ENCODE measurements at regions not wholly inside any gene's neighbourhood (a gene's known extent, or its start where the extent isn't known, plus 50 kb on each side); places are given as distances from the start of the nearest gene placed in this dataset.
A peak's percentile ranks its signal among the peaks of the same experiment; 100 is the strongest.

- TF ChIP-seq MYC (IDR thresholded peaks at IDR 0.05; ENCODE audit: borderline replicate concordance, low read length) = no peak
These were observed 327.0 kb downstream of the BMP2 start (continued) for GRCh38 chr20:7094438-7094997.

GRCh38 chr20:7106910-7107309, 339.4 kb downstream of the BMP2 start:
- Histone ChIP-seq H3K4me1 (no peaks in the 10 kb centered on the region), H3K27ac (no peak overlapping the region), H3K4me2 (no peak overlapping the region), H3K4me3 (no peak overlapping the region), H3K9me3 (no peaks in the 10 kb centered on the region)
- CTCF ChIA-PET = no interaction called here
- ATAC-seq (no peak), FAIRE-seq (peak; percentile 18), DNase-seq (ENCODE audit: low read depth in 1 of 2, low spot score in 1 of 2) (no peak)
- POLR2A ChIA-PET = no interaction called here
- WGBS (ENCODE audit: missing lambda C conversion rate) = 18% methylated on average over 4 of the region's 4 CpGs
- TF ChIP-seq RAD21 (conservative IDR thresholded peaks at IDR 0.05 in 1 of 2, IDR thresholded peaks at IDR 0.05 in 1 of 2) = no peak
- TF ChIP-seq HDAC2 (IDR thresholded peaks at IDR 0.05) = no peak

- ChIA-PET POLR2A (interaction anchor here (0.7 kb wide), 1 partner anchor 223 kb away, joined by 3 read pairs; no protein-coding TSS in a partner anchor), CTCF (interaction anchor here (0.6 kb wide), 1 partner anchor 678 kb away, joined by 3 read pairs; no protein-coding TSS in a partner anchor)
- Histone ChIP-seq H3K4me3 (no peak overlapping the region), H3K27ac (no peak overlapping the region), H3K4me1 (no peaks in the 10 kb centered on the region), H3K9me3 (no peaks in the 10 kb centered on the region), H3K4me2 (no peak overlapping the region)
- 10% methylated on average over 2 of the region's 2 CpGs for WGBS (ENCODE audit: missing lambda C conversion rate)
- DNase-seq (ENCODE audit: low read depth in 1 of 2, low spot score in 1 of 2) (no peak), FAIRE-seq (no peak), ATAC-seq (no peak)
- TF ChIP-seq CBX2 (IDR thresholded peaks at IDR 0.05; ENCODE audit: borderline replicate concordance, low read depth) = no peak
- no peak for TF ChIP-seq EHMT2 (IDR thresholded peaks at IDR 0.05; ENCODE audit: low read depth)
- no peak for TF ChIP-seq MAFK (IDR thresholded peaks at IDR 0.05; ENCODE audit: partially characterized antibody)
- TF ChIP-seq RARB (CRISPR knock-in tag; IDR thresholded peaks at IDR 0.05) = no peak
- no peak for TF ChIP-seq PHF8 (IDR thresholded peaks at IDR 0.05; ENCODE audit: borderline replicate concordance, low read depth)
- TF ChIP-seq CEBPB (IDR thresholded peaks at IDR 0.05) = no peak
- TF ChIP-seq MAZ (IDR thresholded peaks at IDR 0.05; ENCODE audit: borderline replicate concordance, low read depth, low read length) = no peak
- TF ChIP-seq, protein P1, sequence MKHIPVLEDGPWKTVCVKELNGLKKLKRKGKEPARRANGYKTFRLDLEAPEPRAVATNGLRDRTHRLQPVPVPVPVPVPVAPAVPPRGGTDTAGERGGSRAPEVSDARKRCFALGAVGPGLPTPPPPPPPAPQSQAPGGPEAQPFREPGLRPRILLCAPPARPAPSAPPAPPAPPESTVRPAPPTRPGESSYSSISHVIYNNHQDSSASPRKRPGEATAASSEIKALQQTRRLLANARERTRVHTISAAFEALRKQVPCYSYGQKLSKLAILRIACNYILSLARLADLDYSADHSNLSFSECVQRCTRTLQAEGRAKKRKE (CRISPR knock-in tag; IDR thresholded peaks at IDR 0.05; ENCODE audit: low read depth) = no peak
- no peak for TF ChIP-seq ESRRA (IDR thresholded peaks at IDR 0.05; ENCODE audit: borderline replicate concordance, low read length)
- no peak for TF ChIP-seq FOSB (CRISPR knock-in tag; IDR thresholded peaks at IDR 0.05)
- no peak for TF ChIP-seq HOXB5 (CRISPR knock-in tag; IDR thresholded peaks at IDR 0.05)
- TF ChIP-seq, protein P2, sequence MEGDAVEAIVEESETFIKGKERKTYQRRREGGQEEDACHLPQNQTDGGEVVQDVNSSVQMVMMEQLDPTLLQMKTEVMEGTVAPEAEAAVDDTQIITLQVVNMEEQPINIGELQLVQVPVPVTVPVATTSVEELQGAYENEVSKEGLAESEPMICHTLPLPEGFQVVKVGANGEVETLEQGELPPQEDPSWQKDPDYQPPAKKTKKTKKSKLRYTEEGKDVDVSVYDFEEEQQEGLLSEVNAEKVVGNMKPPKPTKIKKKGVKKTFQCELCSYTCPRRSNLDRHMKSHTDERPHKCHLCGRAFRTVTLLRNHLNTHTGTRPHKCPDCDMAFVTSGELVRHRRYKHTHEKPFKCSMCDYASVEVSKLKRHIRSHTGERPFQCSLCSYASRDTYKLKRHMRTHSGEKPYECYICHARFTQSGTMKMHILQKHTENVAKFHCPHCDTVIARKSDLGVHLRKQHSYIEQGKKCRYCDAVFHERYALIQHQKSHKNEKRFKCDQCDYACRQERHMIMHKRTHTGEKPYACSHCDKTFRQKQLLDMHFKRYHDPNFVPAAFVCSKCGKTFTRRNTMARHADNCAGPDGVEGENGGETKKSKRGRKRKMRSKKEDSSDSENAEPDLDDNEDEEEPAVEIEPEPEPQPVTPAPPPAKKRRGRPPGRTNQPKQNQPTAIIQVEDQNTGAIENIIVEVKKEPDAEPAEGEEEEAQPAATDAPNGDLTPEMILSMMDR (IDR thresholded peaks at IDR 0.05) = no peak
- TF ChIP-seq HMGXB4 (CRISPR knock-in tag; IDR thresholded peaks at IDR 0.05; ENCODE audit: borderline replicate concordance) = no peak
- TF ChIP-seq, protein P3, sequence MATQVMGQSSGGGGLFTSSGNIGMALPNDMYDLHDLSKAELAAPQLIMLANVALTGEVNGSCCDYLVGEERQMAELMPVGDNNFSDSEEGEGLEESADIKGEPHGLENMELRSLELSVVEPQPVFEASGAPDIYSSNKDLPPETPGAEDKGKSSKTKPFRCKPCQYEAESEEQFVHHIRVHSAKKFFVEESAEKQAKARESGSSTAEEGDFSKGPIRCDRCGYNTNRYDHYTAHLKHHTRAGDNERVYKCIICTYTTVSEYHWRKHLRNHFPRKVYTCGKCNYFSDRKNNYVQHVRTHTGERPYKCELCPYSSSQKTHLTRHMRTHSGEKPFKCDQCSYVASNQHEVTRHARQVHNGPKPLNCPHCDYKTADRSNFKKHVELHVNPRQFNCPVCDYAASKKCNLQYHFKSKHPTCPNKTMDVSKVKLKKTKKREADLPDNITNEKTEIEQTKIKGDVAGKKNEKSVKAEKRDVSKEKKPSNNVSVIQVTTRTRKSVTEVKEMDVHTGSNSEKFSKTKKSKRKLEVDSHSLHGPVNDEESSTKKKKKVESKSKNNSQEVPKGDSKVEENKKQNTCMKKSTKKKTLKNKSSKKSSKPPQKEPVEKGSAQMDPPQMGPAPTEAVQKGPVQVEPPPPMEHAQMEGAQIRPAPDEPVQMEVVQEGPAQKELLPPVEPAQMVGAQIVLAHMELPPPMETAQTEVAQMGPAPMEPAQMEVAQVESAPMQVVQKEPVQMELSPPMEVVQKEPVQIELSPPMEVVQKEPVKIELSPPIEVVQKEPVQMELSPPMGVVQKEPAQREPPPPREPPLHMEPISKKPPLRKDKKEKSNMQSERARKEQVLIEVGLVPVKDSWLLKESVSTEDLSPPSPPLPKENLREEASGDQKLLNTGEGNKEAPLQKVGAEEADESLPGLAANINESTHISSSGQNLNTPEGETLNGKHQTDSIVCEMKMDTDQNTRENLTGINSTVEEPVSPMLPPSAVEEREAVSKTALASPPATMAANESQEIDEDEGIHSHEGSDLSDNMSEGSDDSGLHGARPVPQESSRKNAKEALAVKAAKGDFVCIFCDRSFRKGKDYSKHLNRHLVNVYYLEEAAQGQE (IDR thresholded peaks at IDR 0.05) = no peak
- TF ChIP-seq, protein P4, sequence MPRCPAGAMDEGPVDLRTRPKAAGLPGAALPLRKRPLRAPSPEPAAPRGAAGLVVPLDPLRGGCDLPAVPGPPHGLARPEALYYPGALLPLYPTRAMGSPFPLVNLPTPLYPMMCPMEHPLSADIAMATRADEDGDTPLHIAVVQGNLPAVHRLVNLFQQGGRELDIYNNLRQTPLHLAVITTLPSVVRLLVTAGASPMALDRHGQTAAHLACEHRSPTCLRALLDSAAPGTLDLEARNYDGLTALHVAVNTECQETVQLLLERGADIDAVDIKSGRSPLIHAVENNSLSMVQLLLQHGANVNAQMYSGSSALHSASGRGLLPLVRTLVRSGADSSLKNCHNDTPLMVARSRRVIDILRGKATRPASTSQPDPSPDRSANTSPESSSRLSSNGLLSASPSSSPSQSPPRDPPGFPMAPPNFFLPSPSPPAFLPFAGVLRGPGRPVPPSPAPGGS (IDR thresholded peaks at IDR 0.05) = no peak
- no peak for TF ChIP-seq ZSCAN20 (CRISPR knock-in tag; IDR thresholded peaks at IDR 0.05)
These were observed 341.4 kb downstream of the BMP2 start for GRCh38 chr20:7108929-7109328.

Data from A549 (cell line).